Neutrophil (primary cell): ENCODE measurements at regions not wholly inside any gene's neighbourhood (a gene's known extent, or its start where the extent isn't known, plus 50 kb on each side); places are given as distances from the start of the nearest gene placed in this dataset.

Source experiments
- H3K27ac ChIP-seq: fragments of 200-600 bp; sonication (generic); 2 replicates; pipeline ENCODE4 v1.5.1; 2016; ENCODE audit warnings: mild to moderate bottlenecking, moderate library complexity
- H3K27me3 ChIP-seq: fragments of 200-600 bp; sonication (generic); 2 replicates; pipeline ENCODE4 v1.6.0; 2016; ENCODE audit warnings: mild to moderate bottlenecking
- H3K36me3 ChIP-seq: fragments of 200-600 bp; sonication (generic); 2 replicates; pipeline ENCODE4 v1.5.1; 2017
- H3K4me1 ChIP-seq, 2 experiments: fragments of 200-600 bp in 1 of 2; sonication (generic) in 1 of 2; 1 replicate in 1 of 2; 2 replicates in 1 of 2; pipeline versions ENCODE4 v1.5.1 to v1.6.1; 2013 to 2016; ENCODE audit warnings: low read depth in 1 of 2, low read length in 1 of 2, mild to moderate bottlenecking in 1 of 2, moderate library complexity in 1 of 2; ENCODE audit not compliant: control insufficient read depth in 1 of 2, insufficient read depth in 1 of 2
- H3K4me3 ChIP-seq, 2 experiments: fragments of 200-600 bp in 1 of 2; sonication (generic) in 1 of 2; 1 replicate in 1 of 2; 2 replicates in 1 of 2; pipeline ENCODE4 v1.5.1; 2013 to 2016; ENCODE audit warnings: low read depth in 1 of 2, low read length in 1 of 2, mild to moderate bottlenecking in 1 of 2, moderate library complexity in 1 of 2
- H3K9me3 ChIP-seq: fragments of 200-600 bp; sonication (generic); 2 replicates; pipeline ENCODE4 v1.5.1; 2016
- CTCF ChIP-seq: fragments of 200-600 bp; sonication (generic); IDR thresholded peaks from 2 replicates; pipeline ENCODE4 v1.5.1; 2016; ENCODE audit warnings: antibody characterized with exemption

DNA sequence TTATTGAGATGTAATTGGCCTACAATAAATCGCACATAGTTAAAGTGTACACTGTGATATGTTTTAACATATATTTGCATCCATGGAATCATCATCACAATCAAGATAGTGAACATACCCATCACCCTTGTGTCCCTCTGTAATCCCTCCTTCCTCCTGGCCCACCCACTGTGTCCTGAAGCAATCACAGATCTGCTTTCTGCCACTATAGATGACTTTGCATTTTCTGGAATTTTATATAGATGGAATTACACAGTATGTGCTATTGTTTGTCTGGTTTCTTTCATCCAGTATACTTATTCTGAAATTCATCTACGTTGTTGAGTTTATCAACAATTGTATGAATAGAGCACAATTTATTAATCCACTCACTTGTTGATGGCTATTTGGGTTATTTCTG, 181.3 kb downstream of the SNX10 start:
- Histone ChIP-seq H3K27ac (no peak overlapping the region), H3K4me1 (peaks cover 13 to 19% of the 10 kb centered on the region in 2 experiments), H3K36me3 (no peaks in the 10 kb centered on the region), H3K4me3 (no peak overlapping the region), H3K9me3 (no peaks in the 10 kb centered on the region), H3K27me3 (peaks cover 47% of the 10 kb centered on the region)
- no peak for TF ChIP-seq CTCF

DNA sequence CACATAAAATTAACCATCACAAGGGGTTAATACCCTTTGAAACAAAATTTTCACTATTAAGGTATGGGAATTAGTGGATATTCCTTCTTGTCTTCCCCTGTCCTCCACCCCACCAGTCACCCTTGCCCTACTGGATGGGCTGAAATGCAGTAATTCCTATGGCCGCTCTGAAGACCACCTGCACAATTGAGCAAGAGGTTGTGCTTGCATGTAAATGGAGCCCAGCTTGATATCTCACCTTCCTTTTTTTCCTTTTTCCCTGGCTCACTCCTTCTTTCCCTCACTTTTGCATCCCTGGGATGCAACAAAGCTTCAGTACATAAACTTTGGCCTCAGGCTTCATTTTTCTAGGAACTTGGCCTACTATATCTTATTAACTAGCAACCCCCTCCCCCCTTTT, 184.6 kb downstream of the SNX10 start:
- no peaks in the 10 kb centered on the region for H3K9me3 ChIP-seq
- peaks cover 32% of the 10 kb centered on the region for H3K27me3 ChIP-seq
- H3K27ac ChIP-seq = no peak overlapping the region
- TF ChIP-seq CTCF = no peak
- H3K4me3 ChIP-seq = no peak overlapping the region
- peaks cover 13 to 19% of the 10 kb centered on the region in 2 experiments for H3K4me1 ChIP-seq
- no peaks in the 10 kb centered on the region for H3K36me3 ChIP-seq

GRCh38 chr7:26477381-26477990, 185.8 kb downstream of the SNX10 start:
- Histone ChIP-seq H3K27me3 (peaks cover 25% of the 10 kb centered on the region), H3K4me1 (peaks cover 13 to 19% of the 10 kb centered on the region in 2 experiments), H3K36me3 (no peaks in the 10 kb centered on the region), H3K9me3 (no peaks in the 10 kb centered on the region), H3K27ac (no peak overlapping the region), H3K4me3 (no peak overlapping the region)
- no peak for TF ChIP-seq CTCF

DNA sequence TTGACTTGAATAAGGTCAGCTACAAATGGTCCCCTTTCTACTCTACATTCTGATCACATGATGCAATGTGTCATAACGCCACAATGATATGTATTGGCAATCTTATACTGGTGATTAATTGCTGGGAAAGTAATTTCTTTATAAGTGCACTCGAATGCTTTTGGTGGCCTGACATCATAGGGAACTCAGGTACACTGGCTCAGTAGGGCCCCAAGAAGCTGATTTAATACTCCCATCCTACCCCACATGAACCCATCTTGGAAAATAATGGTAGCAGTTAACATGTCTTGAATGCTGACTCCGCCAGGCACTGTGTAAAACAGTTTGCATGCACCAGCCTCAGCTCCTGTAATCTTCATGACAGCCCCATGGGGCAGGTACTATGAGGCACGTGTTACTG, 186.9 kb downstream of the SNX10 start:
- TF ChIP-seq CTCF = no peak
- Histone ChIP-seq H3K36me3 (no peaks in the 10 kb centered on the region), H3K9me3 (no peaks in the 10 kb centered on the region), H3K4me1 (peaks cover 11 to 12% of the 10 kb centered on the region in 2 experiments), H3K27ac (no peak overlapping the region), H3K27me3 (peaks cover 25% of the 10 kb centered on the region), H3K4me3 (no peak overlapping the region)

DNA sequence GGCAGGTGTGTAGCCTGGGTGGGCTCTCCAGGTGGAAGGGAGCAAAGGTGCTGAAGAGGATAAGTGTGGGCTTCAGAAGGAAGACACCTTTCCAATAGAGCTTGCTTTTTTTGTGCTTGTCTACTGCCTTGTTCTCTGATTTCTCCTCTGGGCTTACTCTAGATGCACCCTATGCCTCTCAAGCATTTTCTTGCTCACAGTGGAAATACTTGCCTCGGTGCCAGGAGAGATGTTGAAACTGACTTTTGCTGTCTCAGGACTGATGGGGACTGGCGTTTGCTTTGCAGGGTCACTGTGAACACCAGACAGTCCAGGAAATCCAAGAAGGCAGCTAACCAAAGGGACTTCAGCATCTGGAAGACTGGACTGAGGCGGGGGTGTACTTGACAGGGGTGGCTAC, 187.9 kb downstream of the SNX10 start:
- H3K36me3 ChIP-seq = no peaks in the 10 kb centered on the region
- no peak for TF ChIP-seq CTCF

More for the DNA sequence above, 187.9 kb downstream of the SNX10 start:
- H3K4me1 ChIP-seq = peaks cover 1 to 2% of the 10 kb centered on the region in 2 experiments
- peaks cover 25% of the 10 kb centered on the region for H3K27me3 ChIP-seq
- no peak overlapping the region for H3K4me3 ChIP-seq
- H3K9me3 ChIP-seq = no peaks in the 10 kb centered on the region
- H3K27ac ChIP-seq = no peak overlapping the region
